ENCODE measurements at regions not wholly inside any gene's neighbourhood (a gene's known extent, or its start where the extent isn't known, plus 50 kb on each side); places are given as distances from the start of the nearest gene placed in this dataset.
A peak's percentile ranks its signal among the peaks of the same experiment; 100 is the strongest.

GRCh38 chr6:25167961-25168360, 111.2 kb upstream of the CARMIL1 start:
- TF ChIP-seq SPI1 (IDR thresholded peaks at IDR 0.05; ENCODE audit: low read depth, low read length) (no peak), POLR2A (IDR thresholded peaks at IDR 0.05; ENCODE audit: low read depth, low read length) (no peak), TAF1 (IDR thresholded peaks at IDR 0.05; ENCODE audit: low read depth, low read length) (no peak), POLR2AphosphoS5 (IDR thresholded peaks at IDR 0.05; ENCODE audit: low read depth, low read length) (no peak), PAX5 (IDR thresholded peaks at IDR 0.05; ENCODE audit: insufficient read depth, low read length, severe bottlenecking) (no peak), POU2F2 (IDR thresholded peaks at IDR 0.05; ENCODE audit: low read depth, low read length) (no peak)
- no peak for FAIRE-seq
- DNase-seq (ENCODE audit: insufficient read length, low spot score), result no peak

GRCh38 chr6:25168637-25169036, 110.5 kb upstream of the CARMIL1 start:
- TF ChIP-seq POU2F2 (IDR thresholded peaks at IDR 0.05; ENCODE audit: low read depth, low read length), result no peak
- no peak for TF ChIP-seq TAF1 (IDR thresholded peaks at IDR 0.05; ENCODE audit: low read depth, low read length)
- no peak for TF ChIP-seq SPI1 (IDR thresholded peaks at IDR 0.05; ENCODE audit: low read depth, low read length)
- no peak for TF ChIP-seq POLR2AphosphoS5 (IDR thresholded peaks at IDR 0.05; ENCODE audit: low read depth, low read length)
- TF ChIP-seq PAX5 (IDR thresholded peaks at IDR 0.05; ENCODE audit: insufficient read depth, low read length, severe bottlenecking), result no peak
- TF ChIP-seq POLR2A (IDR thresholded peaks at IDR 0.05; ENCODE audit: low read depth, low read length), result no peak
- DNase-seq (ENCODE audit: insufficient read length, low spot score) (no peak), FAIRE-seq (peak; percentile 35)

GRCh38 chr6:25169553-25169952, 109.6 kb upstream of the CARMIL1 start:
- FAIRE-seq, result no peak
- no peak for DNase-seq (ENCODE audit: insufficient read length, low spot score)
- TF ChIP-seq SPI1 (IDR thresholded peaks at IDR 0.05; ENCODE audit: low read depth, low read length) (no peak), POLR2AphosphoS5 (IDR thresholded peaks at IDR 0.05; ENCODE audit: low read depth, low read length) (no peak), POLR2A (IDR thresholded peaks at IDR 0.05; ENCODE audit: low read depth, low read length) (no peak), TAF1 (IDR thresholded peaks at IDR 0.05; ENCODE audit: low read depth, low read length) (no peak), POU2F2 (IDR thresholded peaks at IDR 0.05; ENCODE audit: low read depth, low read length) (no peak), PAX5 (IDR thresholded peaks at IDR 0.05; ENCODE audit: insufficient read depth, low read length, severe bottlenecking) (no peak)

- no peak for DNase-seq (ENCODE audit: insufficient read length, low spot score)
- no peak for FAIRE-seq
- TF ChIP-seq POLR2A (IDR thresholded peaks at IDR 0.05; ENCODE audit: low read depth, low read length) (no peak), POLR2AphosphoS5 (IDR thresholded peaks at IDR 0.05; ENCODE audit: low read depth, low read length) (no peak), PAX5 (IDR thresholded peaks at IDR 0.05; ENCODE audit: insufficient read depth, low read length, severe bottlenecking) (no peak), TAF1 (IDR thresholded peaks at IDR 0.05; ENCODE audit: low read depth, low read length) (no peak), POU2F2 (IDR thresholded peaks at IDR 0.05; ENCODE audit: low read depth, low read length) (no peak), SPI1 (IDR thresholded peaks at IDR 0.05; ENCODE audit: low read depth, low read length) (no peak)
Measured at GRCh38 chr6:25169961-25170360, 109.2 kb upstream of the CARMIL1 start.

- no peak for TF ChIP-seq TAF1 (IDR thresholded peaks at IDR 0.05; ENCODE audit: low read depth, low read length)
- no peak for TF ChIP-seq PAX5 (IDR thresholded peaks at IDR 0.05; ENCODE audit: insufficient read depth, low read length, severe bottlenecking)
- TF ChIP-seq SPI1 (IDR thresholded peaks at IDR 0.05; ENCODE audit: low read depth, low read length), result no peak
- no peak for TF ChIP-seq POU2F2 (IDR thresholded peaks at IDR 0.05; ENCODE audit: low read depth, low read length)
- TF ChIP-seq POLR2A (IDR thresholded peaks at IDR 0.05; ENCODE audit: low read depth, low read length), result no peak
- TF ChIP-seq POLR2AphosphoS5 (IDR thresholded peaks at IDR 0.05; ENCODE audit: low read depth, low read length), result no peak
- DNase-seq (ENCODE audit: insufficient read length, low spot score) (no peak), FAIRE-seq (no peak)
Measured at GRCh38 chr6:25170640-25171039, 108.5 kb upstream of the CARMIL1 start.

- TF ChIP-seq POLR2A (IDR thresholded peaks at IDR 0.05; ENCODE audit: low read depth, low read length) (no peak), POU2F2 (IDR thresholded peaks at IDR 0.05; ENCODE audit: low read depth, low read length) (no peak), POLR2AphosphoS5 (IDR thresholded peaks at IDR 0.05; ENCODE audit: low read depth, low read length) (no peak), PAX5 (IDR thresholded peaks at IDR 0.05; ENCODE audit: insufficient read depth, low read length, severe bottlenecking) (no peak), SPI1 (IDR thresholded peaks at IDR 0.05; ENCODE audit: low read depth, low read length) (no peak), TAF1 (IDR thresholded peaks at IDR 0.05; ENCODE audit: low read depth, low read length) (no peak)
- FAIRE-seq (no peak), DNase-seq (ENCODE audit: insufficient read length, low spot score) (no peak)
Measured at GRCh38 chr6:25171301-25171700, 107.9 kb upstream of the CARMIL1 start.

GRCh38 chr6:25172819-25173218, 106.4 kb upstream of the CARMIL1 start:
- DNase-seq (ENCODE audit: insufficient read length, low spot score) (no peak), FAIRE-seq (no peak)
- TF ChIP-seq POLR2AphosphoS5 (IDR thresholded peaks at IDR 0.05; ENCODE audit: low read depth, low read length), result no peak
- no peak for TF ChIP-seq SPI1 (IDR thresholded peaks at IDR 0.05; ENCODE audit: low read depth, low read length)
- TF ChIP-seq POLR2A (IDR thresholded peaks at IDR 0.05; ENCODE audit: low read depth, low read length), result no peak
- TF ChIP-seq PAX5 (IDR thresholded peaks at IDR 0.05; ENCODE audit: insufficient read depth, low read length, severe bottlenecking), result no peak
- TF ChIP-seq TAF1 (IDR thresholded peaks at IDR 0.05; ENCODE audit: low read depth, low read length), result no peak
- no peak for TF ChIP-seq POU2F2 (IDR thresholded peaks at IDR 0.05; ENCODE audit: low read depth, low read length)

- no peak for DNase-seq (ENCODE audit: insufficient read length, low spot score)
- TF ChIP-seq PAX5 (IDR thresholded peaks at IDR 0.05; ENCODE audit: insufficient read depth, low read length, severe bottlenecking), result no peak
- TF ChIP-seq POLR2A (IDR thresholded peaks at IDR 0.05; ENCODE audit: low read depth, low read length), result no peak
- TF ChIP-seq POLR2AphosphoS5 (IDR thresholded peaks at IDR 0.05; ENCODE audit: low read depth, low read length), result no peak
- no peak for TF ChIP-seq SPI1 (IDR thresholded peaks at IDR 0.05; ENCODE audit: low read depth, low read length)
- no peak for TF ChIP-seq POU2F2 (IDR thresholded peaks at IDR 0.05; ENCODE audit: low read depth, low read length)
- no peak for TF ChIP-seq TAF1 (IDR thresholded peaks at IDR 0.05; ENCODE audit: low read depth, low read length)
- no peak for FAIRE-seq
Measured at GRCh38 chr6:25173246-25173645, 105.9 kb upstream of the CARMIL1 start.

- FAIRE-seq (peak; percentile 26), DNase-seq (ENCODE audit: insufficient read length, low spot score) (no peak)
- TF ChIP-seq POU2F2 (IDR thresholded peaks at IDR 0.05; ENCODE audit: low read depth, low read length) (no peak), POLR2A (IDR thresholded peaks at IDR 0.05; ENCODE audit: low read depth, low read length) (no peak), SPI1 (IDR thresholded peaks at IDR 0.05; ENCODE audit: low read depth, low read length) (no peak), PAX5 (IDR thresholded peaks at IDR 0.05; ENCODE audit: insufficient read depth, low read length, severe bottlenecking) (no peak), TAF1 (IDR thresholded peaks at IDR 0.05; ENCODE audit: low read depth, low read length) (no peak), POLR2AphosphoS5 (IDR thresholded peaks at IDR 0.05; ENCODE audit: low read depth, low read length) (no peak)
Measured at GRCh38 chr6:25173951-25174474, 105.2 kb upstream of the CARMIL1 start.

GRCh38 chr6:25174678-25175077, 104.5 kb upstream of the CARMIL1 start:
- no peak for DNase-seq (ENCODE audit: insufficient read length, low spot score)
- no peak for FAIRE-seq
- TF ChIP-seq PAX5 (IDR thresholded peaks at IDR 0.05; ENCODE audit: insufficient read depth, low read length, severe bottlenecking) (no peak), POLR2A (IDR thresholded peaks at IDR 0.05; ENCODE audit: low read depth, low read length) (no peak), SPI1 (IDR thresholded peaks at IDR 0.05; ENCODE audit: low read depth, low read length) (no peak), TAF1 (IDR thresholded peaks at IDR 0.05; ENCODE audit: low read depth, low read length) (no peak), POLR2AphosphoS5 (IDR thresholded peaks at IDR 0.05; ENCODE audit: low read depth, low read length) (no peak), POU2F2 (IDR thresholded peaks at IDR 0.05; ENCODE audit: low read depth, low read length) (no peak)
